ENCODE measurements at regions not wholly inside any gene's neighbourhood (a gene's known extent, or its start where the extent isn't known, plus 50 kb on each side); places are given as distances from the start of the nearest gene placed in this dataset.

GRCh38 chr13:70424428-70424827 is 316.2 kb upstream of the KLHL1 start:
- no peak overlapping the region for H3K4me3 ChIP-seq (ENCODE audit: low read length)
- no peak for DNase-seq (ENCODE audit: low read depth)
- TF ChIP-seq CTCF (conservative IDR thresholded peaks at IDR 0.05; ENCODE audit: low read depth, low read length), result no peak

GRCh38 chr13:70415136-70415535 is 306.9 kb upstream of the KLHL1 start:
- DNase-seq (ENCODE audit: low read depth), result no peak
- no peak overlapping the region for H3K4me3 ChIP-seq (ENCODE audit: low read length)
- TF ChIP-seq CTCF (conservative IDR thresholded peaks at IDR 0.05; ENCODE audit: low read depth, low read length), result no peak

GRCh38 chr13:70408865-70409264 is 300.6 kb upstream of the KLHL1 start:
- no peak for DNase-seq (ENCODE audit: low read depth)
- TF ChIP-seq CTCF (conservative IDR thresholded peaks at IDR 0.05; ENCODE audit: low read depth, low read length), result no peak
- no peak overlapping the region for H3K4me3 ChIP-seq (ENCODE audit: low read length)

GRCh38 chr13:70407486-70407885 is 299.2 kb upstream of the KLHL1 start:
- no peak for TF ChIP-seq CTCF (conservative IDR thresholded peaks at IDR 0.05; ENCODE audit: low read depth, low read length)
- no peak for DNase-seq (ENCODE audit: low read depth)
- H3K4me3 ChIP-seq (ENCODE audit: low read length), result no peak overlapping the region

- H3K4me3 ChIP-seq (ENCODE audit: low read length), result no peak overlapping the region
- no peak for TF ChIP-seq CTCF (conservative IDR thresholded peaks at IDR 0.05; ENCODE audit: low read depth, low read length)
- no peak for DNase-seq (ENCODE audit: low read depth)
Observed at GRCh38 chr13:70405266-70405665, 297.0 kb upstream of the KLHL1 start.

- no peak overlapping the region for H3K4me3 ChIP-seq (ENCODE audit: low read length)
- no peak for DNase-seq (ENCODE audit: low read depth)
- no peak for TF ChIP-seq CTCF (conservative IDR thresholded peaks at IDR 0.05; ENCODE audit: low read depth, low read length)
Observed at GRCh38 chr13:70394031-70394548, 285.8 kb upstream of the KLHL1 start.

- DNase-seq (ENCODE audit: low read depth), result no peak
- no peak for TF ChIP-seq CTCF (conservative IDR thresholded peaks at IDR 0.05; ENCODE audit: low read depth, low read length)
- no peak overlapping the region for H3K4me3 ChIP-seq (ENCODE audit: low read length)
Observed at GRCh38 chr13:70391678-70392077, 283.4 kb upstream of the KLHL1 start.

All from retinal pigment epithelial cell (primary cell).